Smooth muscle cell (in vitro differentiated cells): ENCODE measurements at regions not wholly inside any gene's neighbourhood (a gene's known extent, or its start where the extent isn't known, plus 50 kb on each side); places are given as distances from the start of the nearest gene placed in this dataset.

Experiments
- DNase-seq: peaks from one replicate; lab custom pipeline; 2025; ENCODE audit not compliant: unreplicated experiment; lab: John Stamatoyannopoulos, UW
- H2AFZ ChIP-seq: fragments of 200-600 bp; sonication (generic); 2 replicates; pipeline ENCODE4 v1.6.0; 2016; ENCODE audit warnings: antibody characterized with exemption, low read depth, mild to moderate bottlenecking
- H3F3A ChIP-seq: fragments of 200-600 bp; sonication (generic); 2 replicates; pipeline ENCODE4 v1.6.0; 2017; ENCODE audit warnings: antibody characterized with exemption, low read depth
- H3K27ac ChIP-seq: fragments of 200-600 bp; sonication (generic); 2 replicates; pipeline ENCODE4 v1.5.1; 2016; ENCODE audit warnings: low read depth, mild to moderate bottlenecking
- H3K27me3 ChIP-seq: fragments of 200-600 bp; sonication (generic); 2 replicates; pipeline ENCODE4 v1.6.1; 2016; ENCODE audit warnings: low read depth, mild to moderate bottlenecking
- H3K36me3 ChIP-seq: fragments of 200-600 bp; sonication (generic); 2 replicates; pipeline ENCODE4 v1.5.1; 2016; ENCODE audit warnings: low read depth
- H3K4me1 ChIP-seq: fragments of 200-600 bp; sonication (generic); 2 replicates; pipeline ENCODE4 v1.5.1; 2016; ENCODE audit warnings: low read depth
- H3K4me2 ChIP-seq: fragments of 200-600 bp; sonication (generic); 2 replicates; pipeline ENCODE4 v1.6.0; 2016; ENCODE audit warnings: mild to moderate bottlenecking
- H3K4me3 ChIP-seq: fragments of 200-600 bp; sonication (generic); 2 replicates; pipeline ENCODE4 v1.5.1; 2016; ENCODE audit warnings: mild to moderate bottlenecking
- H3K79me2 ChIP-seq: fragments of 200-600 bp; sonication (generic); 2 replicates; pipeline ENCODE4 v1.6.0; 2016; ENCODE audit warnings: low read depth, mild to moderate bottlenecking
- H3K9ac ChIP-seq: fragments of 200-600 bp; sonication (generic); 2 replicates; pipeline ENCODE4 v1.6.0; 2016; ENCODE audit warnings: low read depth
- H3K9me3 ChIP-seq: fragments of 200-600 bp; sonication (generic); replicated peaks from 2 replicates; pipeline ENCODE4 v1.5.1; 2016; ENCODE audit warnings: low read depth
- H4K20me1 ChIP-seq: fragments of 200-600 bp; sonication (generic); 2 replicates; pipeline ENCODE4 v1.6.0; 2016; ENCODE audit warnings: low read depth
- CTCF ChIP-seq: fragments of 200-600 bp; sonication (generic); IDR thresholded peaks from 2 replicates; pipeline ENCODE4 v1.5.1; 2017; ENCODE audit warnings: borderline replicate concordance, mild to moderate bottlenecking, antibody characterized with exemption; ENCODE audit not compliant: insufficient read depth, poor library complexity, severe bottlenecking
- WGBS: methylation state at CpG from one replicate; pipeline ENCODE4 v1.1.7; 2016; ENCODE audit warnings: low lambda C conversion rate; 5-methylcytosine and 5-hydroxymethylcytosine counted together

- H3K27me3 ChIP-seq: no peaks in the 10 kb centered on the region
- H3K9me3 ChIP-seq: no peaks in the 10 kb centered on the region
- no peak for TF ChIP-seq CTCF
- no peak overlapping the region for H3K9ac ChIP-seq
- no peaks in the 10 kb centered on the region for H3K4me1 ChIP-seq
- no peak overlapping the region for H3K4me3 ChIP-seq
- H2AFZ ChIP-seq: no peak overlapping the region
- no peaks in the 10 kb centered on the region for H3F3A ChIP-seq
- no peak overlapping the region for H3K4me2 ChIP-seq
- H4K20me1 ChIP-seq: no peaks in the 10 kb centered on the region
- H3K79me2 ChIP-seq: no peaks in the 10 kb centered on the region
- 89% methylated on average over 6 of the region's 6 CpGs for WGBS
- no peak for DNase-seq
- H3K27ac ChIP-seq: no peak overlapping the region
- no peaks in the 10 kb centered on the region for H3K36me3 ChIP-seq
Measured at GRCh38 chr2:12807907-12808810, 91.4 kb downstream of the TRIB2 start.

- Histone ChIP-seq H3K4me1 (no peaks in the 10 kb centered on the region), H3K4me3 (no peak overlapping the region), H3K27ac (no peak overlapping the region), H3K27me3 (no peaks in the 10 kb centered on the region), H2AFZ (no peak overlapping the region), H3F3A (no peaks in the 10 kb centered on the region), H3K9me3 (no peaks in the 10 kb centered on the region), H3K9ac (no peak overlapping the region), H3K79me2 (no peaks in the 10 kb centered on the region), H3K4me2 (no peak overlapping the region), H3K36me3 (no peaks in the 10 kb centered on the region), H4K20me1 (no peaks in the 10 kb centered on the region)
- DNase-seq: no peak
- TF ChIP-seq CTCF: no peak
- WGBS: 89% methylated on average over 4 of the region's 4 CpGs
Measured at GRCh38 chr2:12809526-12809925, 92.8 kb downstream of the TRIB2 start.

GRCh38 chr2:12811916-12812315, 95.2 kb downstream of the TRIB2 start:
- Histone ChIP-seq H3F3A (no peaks in the 10 kb centered on the region), H4K20me1 (no peaks in the 10 kb centered on the region), H3K4me1 (no peaks in the 10 kb centered on the region), H3K9ac (no peak overlapping the region), H3K4me3 (no peak overlapping the region), H3K27ac (no peak overlapping the region), H3K27me3 (no peaks in the 10 kb centered on the region), H3K79me2 (no peaks in the 10 kb centered on the region), H3K36me3 (no peaks in the 10 kb centered on the region), H3K4me2 (no peak overlapping the region), H2AFZ (no peak overlapping the region), H3K9me3 (no peaks in the 10 kb centered on the region)
- DNase-seq: no peak
- no peak for TF ChIP-seq CTCF

GRCh38 chr2:12813166-12813565, 96.4 kb downstream of the TRIB2 start:
- Histone ChIP-seq H4K20me1 (no peaks in the 10 kb centered on the region), H3F3A (no peaks in the 10 kb centered on the region), H3K9me3 (no peaks in the 10 kb centered on the region), H3K4me3 (no peak overlapping the region), H3K4me2 (no peak overlapping the region), H3K9ac (no peak overlapping the region), H3K27ac (no peak overlapping the region), H3K36me3 (no peaks in the 10 kb centered on the region), H3K4me1 (no peaks in the 10 kb centered on the region), H2AFZ (no peak overlapping the region), H3K79me2 (no peaks in the 10 kb centered on the region), H3K27me3 (no peaks in the 10 kb centered on the region)
- DNase-seq: no peak
- TF ChIP-seq CTCF: no peak
